A549 (cell line): ENCODE measurements at regions not wholly inside any gene's neighbourhood (a gene's known extent, or its start where the extent isn't known, plus 50 kb on each side); places are given as distances from the start of the nearest gene placed in this dataset.

Source experiments
- CHD2 ChIP-seq: fragments of 150-350 bp; IDR thresholded peaks from 2 replicates; pipeline ENCODE4 v1.6.1; 2014; ENCODE audit warnings: low read length; ENCODE audit not compliant: partially characterized antibody
- JUN ChIP-seq, 2 experiments: fragments of >200 bp; sonication (Bioruptor Twin); formaldehyde crosslinking; IDR thresholded peaks; 2 replicates in 1 of 2; 3 replicates in 1 of 2; pipeline ENCODE4 v1.6.1; 2016 to 2017
- PBX3 ChIP-seq: IDR thresholded peaks from 2 replicates; pipeline ENCODE4 v1.6.1; 2012
- PHF8 ChIP-seq: fragments of 200-600 bp; sonication (generic); IDR thresholded peaks from 2 replicates; pipeline ENCODE4 v1.6.1; 2016; ENCODE audit warnings: low read depth, mild to moderate bottlenecking, antibody characterized with exemption, moderate library complexity, borderline replicate concordance
- POLR2A ChIP-seq: IDR thresholded peaks from 2 replicates; pipeline ENCODE4 v1.6.1; 2012; ENCODE audit warnings: mild to moderate bottlenecking, low read length
- RAD21 ChIP-seq, 2 experiments: fragments of >200 bp in 1 of 2; sonication (Bioruptor Twin) in 1 of 2; formaldehyde crosslinking in 1 of 2; IDR thresholded peaks in 1 of 2; conservative IDR thresholded peaks in 1 of 2; 2 replicates in 1 of 2; 3 replicates in 1 of 2; pipeline ENCODE4 v1.6.1; 2012 to 2018; ENCODE audit warnings: inconsistent platforms in 1 of 2

GRCh38 chr3:182682263-182683241, 110.8 kb upstream of the ATP11B start:
- TF ChIP-seq POLR2A (no peak), PHF8 (no peak), CHD2 (no peak), PBX3 (no peak), JUN (IDR thresholded peaks at IDR 0.05) (no peak), RAD21 (conservative IDR thresholded peaks at IDR 0.05 in 1 of 2, IDR thresholded peaks at IDR 0.05 in 1 of 2) (no peak)
